NCI-H128 (cell line): ENCODE measurements at regions not wholly inside any gene's neighbourhood (a gene's known extent, or its start where the extent isn't known, plus 50 kb on each side); places are given as distances from the start of the nearest gene placed in this dataset.
"Not testable (repeated sequence)": the region's sequence is repeated elsewhere in the genome, so short reads cannot be mapped to it uniquely, and the experiment has no call there.

Experiments used
- DNase-seq: peaks from one replicate; lab custom pipeline; 2025; ENCODE audit not compliant: unreplicated experiment; lab: John Stamatoyannopoulos, UW

DNA sequence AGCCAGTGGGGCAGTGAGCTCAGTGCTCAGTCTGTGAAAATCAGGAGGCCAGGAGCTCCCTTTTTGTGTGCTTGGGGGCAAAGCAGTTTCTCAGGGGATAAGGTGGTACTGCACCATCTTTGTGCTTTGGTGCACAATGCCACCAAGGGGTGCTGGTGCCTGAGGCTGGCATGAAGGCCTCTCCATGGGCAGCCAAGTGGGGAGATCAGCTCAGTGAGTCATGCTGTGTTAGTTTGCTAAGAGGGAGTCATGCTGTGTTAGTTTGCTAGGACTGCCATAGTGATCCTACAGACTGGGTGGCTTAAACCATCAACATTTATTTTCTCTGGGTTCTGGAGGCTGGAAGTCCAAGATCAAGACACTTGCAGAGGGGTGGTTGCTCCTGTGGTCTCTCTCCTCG, 428.1 kb downstream of the PRDM2 start:
- DNase-seq = no peak

DNA sequence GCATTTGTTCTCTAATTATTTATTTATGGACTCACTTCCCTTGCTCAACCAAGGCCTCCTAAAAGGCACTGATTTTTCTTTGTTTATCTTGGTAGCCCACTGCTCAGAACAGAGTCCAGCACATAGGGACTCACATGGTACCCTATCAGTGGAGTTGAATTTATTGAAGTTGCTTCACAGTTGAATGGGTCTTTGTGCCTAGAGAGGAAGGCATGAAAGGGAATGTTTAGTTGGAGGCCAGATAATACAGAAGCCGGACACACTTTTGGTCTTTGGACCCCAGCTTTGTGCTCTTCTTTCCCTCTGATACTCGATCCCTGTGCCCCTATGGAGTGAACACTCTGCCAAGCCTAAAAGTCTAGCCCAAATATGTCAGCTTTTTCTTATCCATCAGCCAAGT, 429.0 kb downstream of the PRDM2 start:
- no peak for DNase-seq

DNA sequence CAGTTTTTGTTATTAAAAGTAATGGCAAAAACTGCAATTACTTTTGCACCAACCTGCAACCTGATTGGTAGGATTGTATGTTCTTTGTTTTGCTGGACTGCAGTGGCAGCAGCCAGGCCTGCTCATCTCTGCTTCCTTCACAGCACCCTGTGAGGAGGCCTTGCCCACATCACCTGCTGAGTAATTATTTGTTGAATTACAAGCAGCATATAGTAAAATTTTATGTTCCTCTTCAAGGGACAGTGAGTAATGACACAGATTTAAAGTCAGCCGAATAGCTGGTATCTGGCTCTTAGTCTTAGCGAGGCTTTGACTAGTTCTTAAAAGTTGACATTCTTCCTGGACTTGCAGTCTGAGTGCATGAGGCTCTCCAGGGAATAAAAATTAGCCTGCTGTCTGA, 435.1 kb downstream of the PRDM2 start:
- no peak for DNase-seq

DNA sequence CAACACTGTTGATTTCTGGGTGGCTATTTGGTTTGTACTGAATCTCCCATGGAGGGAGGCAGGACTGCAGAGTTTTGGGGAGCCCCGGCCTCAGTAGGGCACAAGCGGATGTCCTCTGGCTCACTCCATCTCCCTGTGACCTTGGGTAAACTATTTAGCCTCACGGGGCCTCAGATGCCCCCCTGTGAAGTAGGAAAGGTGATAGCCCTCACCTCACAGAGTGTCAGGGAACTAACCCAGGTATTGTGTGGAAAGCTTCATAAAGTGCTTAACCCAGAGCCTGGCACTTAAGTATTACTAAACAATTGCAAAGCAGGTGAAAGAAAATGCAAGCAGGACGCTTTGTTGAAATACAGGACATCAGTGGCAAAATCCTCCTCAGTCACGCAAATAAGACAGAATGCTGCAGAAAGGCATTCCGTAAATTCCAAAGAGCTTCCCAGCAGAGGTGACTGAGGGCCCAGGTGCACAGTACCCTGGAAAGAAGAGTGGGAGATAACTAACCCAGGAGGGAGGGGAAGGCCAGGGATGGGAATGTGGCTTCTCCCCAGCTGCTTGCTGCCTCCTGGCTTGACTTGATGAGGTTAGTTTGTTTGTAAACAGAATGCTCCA, 436.3 kb downstream of the PRDM2 start:
- no peak for DNase-seq

DNA sequence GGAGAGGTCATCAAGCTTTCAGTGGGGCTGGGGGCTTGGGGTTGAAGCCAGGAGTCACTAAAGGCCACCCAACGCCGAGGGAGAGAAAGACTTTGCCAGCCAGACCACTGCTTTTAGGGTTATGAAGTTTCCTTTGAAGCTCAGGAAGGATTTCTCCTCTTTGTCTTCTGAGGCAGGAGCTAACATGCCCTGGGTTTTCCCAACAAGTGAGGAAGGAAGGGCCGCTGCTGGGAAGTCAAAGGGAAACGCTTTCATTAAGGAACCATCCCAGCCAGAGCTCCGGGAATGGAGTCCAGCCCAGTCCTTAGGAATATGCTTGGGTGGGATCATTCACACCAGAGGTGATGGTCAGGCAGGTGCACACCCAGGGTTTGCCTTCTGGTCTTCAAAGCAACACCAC, 436.9 kb downstream of the PRDM2 start:
- no peak for DNase-seq

DNA sequence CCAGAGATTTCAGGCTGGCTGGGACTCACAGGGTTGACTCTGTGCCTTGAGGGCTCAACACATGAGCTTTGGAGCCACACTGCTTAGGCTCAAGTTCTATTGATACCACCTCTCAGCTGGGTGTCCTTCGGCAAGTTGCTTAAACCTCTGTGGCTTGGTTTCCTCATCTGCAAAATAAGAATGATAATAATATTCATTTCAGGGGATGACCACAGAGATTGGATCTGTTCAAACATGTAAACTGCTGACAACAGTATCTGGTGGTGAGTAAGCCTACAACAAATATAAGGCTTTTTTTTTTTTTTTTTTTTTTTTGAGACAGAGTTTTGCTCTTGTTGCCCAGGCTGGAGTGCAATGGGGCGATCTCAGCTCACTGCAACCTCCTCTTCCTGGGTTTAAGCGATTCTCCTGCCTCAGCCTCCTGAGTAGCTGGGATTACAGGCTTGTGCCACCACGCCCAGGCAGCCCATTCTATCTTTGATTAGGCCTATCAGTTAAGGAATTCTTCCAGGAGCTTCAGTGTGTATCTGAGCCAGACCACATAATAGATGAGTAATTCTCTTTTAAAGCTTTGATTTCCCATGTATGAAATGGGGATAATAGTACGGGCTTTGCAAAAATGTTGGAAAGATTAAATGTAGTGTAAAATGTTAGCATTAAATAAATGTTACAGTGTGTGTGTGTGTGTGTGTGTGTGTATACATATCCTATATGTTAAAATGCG, 437.6 kb downstream of the PRDM2 start:
- no peak for DNase-seq

DNA sequence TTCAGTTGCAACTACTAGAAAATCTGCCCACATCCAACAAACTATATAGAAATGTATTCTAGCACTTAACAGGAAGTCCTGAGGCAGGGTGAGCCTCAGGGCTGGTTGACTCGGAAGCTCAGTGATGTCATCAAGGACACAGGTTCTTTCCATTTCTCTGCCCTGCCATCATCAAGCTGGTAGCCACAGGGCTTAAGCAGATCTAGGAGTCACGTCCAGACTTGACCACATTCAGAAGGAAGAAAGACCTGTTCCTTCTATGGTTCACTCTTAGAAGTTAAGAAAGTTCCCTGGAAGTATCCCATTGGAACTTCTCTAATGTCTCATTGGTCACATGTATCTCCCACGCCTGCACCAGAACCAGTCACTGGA, 438.1 kb downstream of the PRDM2 start:
- no peak for DNase-seq

DNA sequence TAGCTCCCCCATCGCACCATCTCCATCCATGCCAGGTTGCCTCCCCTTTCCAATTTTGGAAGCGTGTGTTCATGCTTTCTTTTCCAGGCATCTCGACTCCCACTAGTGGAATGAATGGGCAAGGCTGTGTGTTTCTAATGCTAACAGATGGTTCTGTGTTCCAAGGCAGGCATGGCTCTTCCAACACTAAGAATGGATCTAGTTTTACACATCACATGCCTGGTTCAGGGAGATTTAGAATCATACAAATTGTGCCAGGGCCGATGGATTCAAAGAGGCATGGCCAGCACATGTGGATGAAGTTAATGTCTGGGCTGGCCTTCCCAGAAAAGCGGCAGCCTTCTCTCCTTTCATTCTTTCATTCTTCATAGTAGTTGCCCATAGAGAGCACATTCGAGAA, 438.7 kb downstream of the PRDM2 start:
- no peak for DNase-seq

DNA sequence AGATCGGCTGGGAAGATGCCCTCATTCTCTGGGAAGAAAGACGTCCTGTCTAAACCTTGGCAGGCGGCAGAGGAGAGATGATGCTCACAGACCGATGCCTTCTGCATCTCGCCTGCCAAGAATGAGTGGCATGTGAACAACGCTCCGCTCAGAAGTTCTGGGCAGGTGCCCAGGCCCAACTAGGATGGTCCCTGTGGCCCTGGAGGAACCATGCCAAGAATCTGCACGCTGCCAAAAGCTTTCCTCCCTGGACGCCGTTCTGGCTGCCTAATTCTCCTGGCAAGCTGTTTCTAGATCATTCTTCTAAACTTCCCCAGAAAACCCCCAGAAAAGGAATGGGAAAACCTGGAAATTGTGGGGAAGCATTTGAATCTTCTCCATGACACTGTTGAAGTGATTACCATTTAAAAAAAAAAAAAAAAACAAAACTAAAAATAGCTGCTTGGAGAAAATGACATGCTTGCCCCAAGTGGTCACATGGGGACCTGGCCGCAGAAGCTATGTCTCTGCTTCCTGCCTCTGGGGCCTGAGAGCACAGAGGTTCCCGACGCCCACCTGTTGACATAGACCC, 440.9 kb downstream of the PRDM2 start:
- DNase-seq = no peak

DNA sequence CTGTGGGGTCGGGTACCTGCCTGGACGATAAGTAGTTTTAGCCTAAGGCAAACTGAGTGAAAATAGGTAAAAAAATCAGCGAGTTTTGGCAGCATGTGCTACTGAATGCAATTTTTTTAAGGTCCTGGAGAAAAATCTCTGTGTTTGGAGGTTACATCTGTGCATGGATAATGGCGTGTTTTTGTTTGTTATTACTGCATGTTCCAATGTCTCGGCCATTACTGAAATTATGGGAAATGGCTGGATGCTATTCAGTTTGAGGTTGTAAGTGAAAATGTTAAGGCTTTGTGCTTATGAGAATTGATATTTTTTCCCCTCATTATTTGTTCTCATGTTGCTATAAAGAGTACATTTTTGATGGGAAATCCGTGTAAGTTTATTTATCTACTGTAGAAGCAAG, 441.7 kb downstream of the PRDM2 start:
- DNase-seq = no peak

DNA sequence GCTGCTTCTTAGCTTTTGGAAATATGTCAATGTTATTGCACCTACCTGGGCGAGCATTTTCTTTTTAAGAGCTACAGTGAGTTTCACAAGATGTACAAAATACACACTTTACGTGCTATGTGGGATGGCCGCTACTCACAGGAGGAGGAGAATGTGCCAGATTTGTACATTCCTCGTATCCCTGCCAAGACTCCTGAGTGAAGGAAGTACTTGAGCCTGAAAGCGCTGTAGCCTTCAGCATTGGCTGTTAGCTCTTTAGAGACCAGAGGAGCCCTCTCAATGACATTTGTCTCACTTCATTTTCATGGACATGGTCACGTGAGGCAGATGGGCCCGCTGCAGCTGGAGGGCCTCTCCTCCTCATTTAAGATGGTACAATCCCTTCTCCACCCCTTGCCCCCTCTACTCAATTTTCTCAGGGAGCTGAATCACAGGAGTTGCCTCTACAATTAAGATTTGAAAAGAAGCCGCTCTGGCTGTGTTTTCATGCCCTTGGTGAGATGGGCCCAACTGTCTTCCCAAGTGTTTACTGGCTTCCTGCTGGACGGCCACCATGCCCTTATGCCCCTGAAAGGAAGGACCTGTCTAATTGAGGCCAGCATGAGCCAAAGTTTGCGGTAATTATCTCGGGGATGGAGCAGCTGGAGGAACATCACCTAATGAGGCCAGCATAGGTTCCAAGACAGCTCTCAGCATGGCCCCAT, 442.6 kb downstream of the PRDM2 start:
- DNase-seq = no peak

DNA sequence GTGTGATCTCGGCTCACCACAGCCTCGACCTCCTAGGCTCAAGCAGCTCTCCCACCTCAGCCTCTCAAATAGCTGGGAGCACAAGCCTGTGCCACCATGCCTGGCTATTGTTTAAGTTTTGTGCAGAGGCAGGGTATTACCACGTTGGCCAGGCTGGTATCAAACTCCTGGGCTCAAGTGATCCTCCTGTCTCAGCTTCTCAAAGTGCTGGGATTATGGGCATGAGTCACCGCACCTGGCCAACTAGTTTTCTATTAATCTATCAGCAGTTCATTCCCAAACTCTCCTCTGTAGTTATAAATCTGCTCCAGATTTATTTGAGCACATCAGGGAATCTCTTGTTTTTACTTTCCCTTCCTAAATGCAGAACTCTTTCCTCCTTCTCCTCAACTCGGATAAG, 443.8 kb downstream of the PRDM2 start:
- DNase-seq = no peak

DNA sequence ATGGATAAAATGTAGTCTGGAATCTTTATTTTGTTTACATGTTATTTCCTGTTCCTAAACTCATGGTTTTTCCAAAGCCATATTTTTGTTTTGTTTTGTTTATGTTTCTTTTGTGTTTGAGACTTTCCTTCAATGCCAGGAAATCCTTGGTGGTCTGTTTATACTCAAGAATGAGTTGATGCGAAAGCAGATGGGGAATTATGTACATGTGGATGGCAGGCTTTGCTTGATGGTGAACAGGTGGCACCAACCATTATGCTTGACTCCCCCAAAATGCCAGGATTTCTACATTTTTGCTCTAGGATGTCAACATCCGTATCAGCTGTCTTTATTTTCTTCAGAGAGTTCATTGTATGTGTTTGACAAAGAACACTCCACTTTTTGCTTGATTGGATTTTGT, 448.5 kb downstream of the PRDM2 start:
- DNase-seq = no peak

DNA sequence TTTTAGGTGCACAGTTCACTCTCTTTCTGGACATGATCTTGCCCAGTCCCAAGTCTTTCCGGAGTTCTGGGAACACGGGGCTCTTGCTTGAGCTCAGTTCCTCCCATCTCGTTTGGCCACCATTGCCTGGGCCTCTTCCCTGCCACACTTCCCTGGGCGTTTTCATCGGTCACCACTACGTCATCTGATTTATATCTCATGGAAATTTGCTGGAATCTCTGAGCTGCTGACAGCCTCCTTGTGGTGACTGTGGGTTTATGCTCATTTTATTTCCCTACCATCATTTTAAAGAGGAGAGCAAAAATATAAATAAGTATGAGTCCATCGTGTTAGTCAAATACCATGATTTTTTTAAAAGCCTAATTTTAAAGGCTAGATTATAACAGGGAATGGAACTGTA, 449.1 kb upstream of the KAZN start:
- DNase-seq = no peak

DNA sequence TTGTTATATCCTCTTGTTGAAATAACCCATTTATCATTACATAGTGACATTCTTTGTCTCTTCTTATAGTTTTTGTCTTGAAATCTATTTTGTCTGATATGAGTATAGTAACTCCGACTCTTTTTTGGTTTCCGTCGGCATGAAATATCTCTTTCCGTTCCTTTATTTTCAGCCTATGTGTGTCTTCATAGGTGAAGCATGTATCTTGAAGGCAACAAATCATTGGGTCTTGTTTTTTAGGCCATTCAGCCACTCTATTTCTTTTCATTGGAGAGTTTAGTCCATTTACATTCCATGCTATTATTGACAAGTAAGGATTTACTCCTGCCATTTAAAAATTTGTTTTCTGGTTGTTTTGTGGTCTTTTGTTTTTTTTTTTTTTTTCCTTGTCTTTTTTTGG, 441.9 kb upstream of the KAZN start:
- DNase-seq = no peak

DNA sequence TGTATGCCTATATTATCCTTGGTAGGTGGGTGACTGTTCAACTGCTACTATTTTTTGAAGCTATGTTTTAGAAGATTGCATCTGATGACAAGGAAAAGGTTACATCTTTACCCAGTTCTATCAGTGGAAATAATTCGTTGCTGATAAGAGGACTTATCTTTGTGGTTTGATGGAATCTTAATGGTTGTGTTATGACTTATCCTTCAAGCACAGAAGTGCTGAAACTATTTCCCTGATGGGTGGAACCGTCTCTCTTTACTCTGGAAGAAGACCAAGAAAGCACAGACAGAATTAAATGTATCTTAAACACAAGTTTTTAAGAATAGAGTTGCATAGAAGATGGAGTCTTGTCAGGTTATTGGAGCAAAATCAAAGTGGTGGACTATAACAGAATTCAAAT, 437.7 kb upstream of the KAZN start:
- no peak for DNase-seq

DNA sequence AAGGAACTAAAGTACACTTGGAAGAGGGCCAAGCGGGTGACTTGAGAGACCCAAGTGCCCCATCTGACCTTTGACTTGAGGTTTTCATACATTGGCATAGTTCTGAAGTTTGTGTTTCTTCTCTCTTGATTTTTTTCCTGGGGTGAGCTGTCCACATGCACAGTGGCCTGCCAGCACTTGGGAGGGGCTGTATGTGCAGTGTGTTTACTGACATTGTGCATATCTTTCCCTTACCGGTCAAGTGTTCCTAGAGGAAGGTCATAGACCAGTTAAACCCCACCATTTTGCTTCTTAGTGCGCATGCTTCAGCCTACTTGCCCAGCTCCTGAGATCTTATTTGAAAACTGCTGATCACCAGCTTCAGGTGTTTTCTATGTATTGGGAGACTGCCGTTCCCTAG, 435.2 kb upstream of the KAZN start:
- no peak for DNase-seq

DNA sequence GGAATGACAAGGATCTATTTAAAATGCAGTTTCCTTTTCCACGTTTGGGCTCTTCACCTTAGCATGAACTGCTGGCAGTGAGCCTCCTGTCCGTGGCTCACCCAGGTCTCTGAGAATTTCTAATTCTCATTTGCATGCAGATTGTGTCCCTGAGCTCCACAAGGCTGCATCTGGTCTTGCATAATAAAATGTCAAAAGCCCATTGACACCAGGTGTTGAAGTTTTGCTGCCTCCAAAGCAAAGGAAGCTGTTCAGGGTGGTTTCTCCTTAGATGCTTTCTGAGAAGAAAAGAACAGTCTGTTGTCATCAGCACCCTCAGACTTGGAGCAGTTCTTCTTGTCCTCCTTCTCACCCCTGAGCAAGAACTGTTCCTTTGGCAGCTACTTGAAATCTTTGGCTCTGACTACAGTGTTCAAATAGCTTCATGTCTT, 433.1 kb upstream of the KAZN start:
- no peak for DNase-seq

DNA sequence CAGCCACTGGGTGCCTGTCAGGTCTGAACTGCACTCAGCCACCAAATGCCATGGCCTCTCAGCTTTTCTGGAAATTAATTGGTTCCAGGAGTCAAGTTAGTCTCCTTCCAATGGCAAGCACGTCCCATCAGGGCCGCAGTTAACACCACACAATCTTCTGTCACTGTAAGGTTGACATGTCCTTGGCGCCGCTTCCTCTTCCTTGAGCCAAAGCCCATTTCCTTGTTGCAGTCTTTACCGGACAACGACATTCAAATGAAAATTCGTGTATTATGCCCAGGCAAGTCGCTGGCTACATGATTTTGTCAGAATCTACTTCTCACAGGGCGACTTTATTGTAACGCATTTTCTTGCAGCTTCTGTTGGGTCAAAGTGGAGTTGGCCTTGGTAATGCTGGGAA, 430.6 kb upstream of the KAZN start:
- no peak for DNase-seq

DNA sequence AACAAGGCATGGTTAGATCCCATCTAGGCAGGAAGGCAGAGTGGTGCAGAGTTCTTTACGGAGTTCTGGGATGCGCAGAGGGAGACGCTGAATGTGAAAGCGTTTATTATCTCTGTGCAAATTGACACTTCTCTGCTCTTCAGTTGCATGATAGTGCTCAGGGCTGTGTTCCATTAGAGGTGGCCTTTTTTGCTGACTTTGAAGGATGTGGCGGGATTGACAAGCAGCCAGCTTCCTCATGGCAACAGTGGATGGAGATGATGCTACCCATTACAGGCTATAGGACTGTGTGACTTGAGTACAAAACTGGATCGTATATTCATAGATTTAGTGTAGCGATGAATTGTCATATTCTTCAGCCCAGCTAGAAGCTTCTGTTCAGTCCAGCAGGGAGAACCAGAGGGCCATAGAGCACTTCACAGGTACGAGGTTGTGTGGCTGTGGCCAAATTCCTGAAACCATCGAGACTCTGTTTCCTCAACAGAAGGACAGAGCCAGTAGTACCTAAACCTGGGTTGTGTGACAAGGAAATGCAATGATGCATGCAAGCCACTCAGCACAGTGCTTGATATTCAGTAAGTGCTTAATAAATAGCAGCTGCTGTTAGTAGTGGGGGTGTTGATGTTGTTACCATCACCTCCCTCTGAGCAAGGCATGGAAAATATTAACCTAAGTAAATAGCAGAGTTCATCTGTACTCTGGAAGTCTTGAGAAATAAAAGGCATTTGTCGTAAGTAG, 430.0 kb upstream of the KAZN start:
- DNase-seq = no peak

DNA sequence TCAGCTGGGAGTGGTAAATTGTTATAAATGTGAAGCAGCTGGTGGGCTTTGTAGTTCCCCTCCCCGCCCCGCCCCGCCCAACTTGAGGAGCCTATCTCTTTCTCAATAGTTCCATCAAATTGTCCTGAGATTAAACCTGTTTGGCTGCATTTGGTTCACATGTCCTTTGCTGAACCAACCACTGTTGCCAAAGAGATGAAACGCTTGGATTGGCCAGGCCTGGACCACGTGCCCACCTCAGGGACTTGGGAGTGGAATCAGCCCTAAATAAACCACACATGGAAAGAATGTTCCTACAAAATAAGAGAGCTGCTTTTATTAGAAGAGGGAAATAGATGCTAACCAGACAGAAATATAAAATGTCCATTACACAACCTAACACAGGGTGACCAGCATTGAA, 424.9 kb upstream of the KAZN start:
- DNase-seq = no peak

DNA sequence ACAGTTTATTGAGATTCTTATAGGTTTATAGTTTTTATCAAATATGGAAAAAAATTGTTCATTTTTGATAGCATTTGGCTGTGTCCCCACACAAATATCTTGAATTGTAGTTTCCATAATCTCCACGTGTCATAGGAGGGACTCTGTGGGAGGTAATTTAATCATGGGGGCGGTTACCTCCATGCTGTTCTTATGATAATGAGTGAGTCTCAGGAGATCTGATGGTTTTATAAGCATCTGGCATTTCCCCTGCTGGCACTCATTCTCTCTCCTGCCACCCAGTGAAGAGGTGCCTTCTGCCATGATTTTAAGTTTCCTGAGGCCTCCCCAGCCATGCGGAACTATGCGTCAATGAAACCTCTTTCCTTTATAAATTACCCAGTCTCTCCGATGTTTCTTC, 420.6 kb upstream of the KAZN start:
- DNase-seq = not testable (repeated sequence)
